ENCODE measurements at regions not wholly inside any gene's neighbourhood (a gene's known extent, or its start where the extent isn't known, plus 50 kb on each side); places are given as distances from the start of the nearest gene placed in this dataset.

GRCh38 chr4:41476310-41476885 lies 61.6 kb upstream of the LIMCH1 start:
- no peak for TF ChIP-seq CTCF (conservative IDR thresholded peaks at IDR 0.05)
- no peak overlapping the region for H4K91ac ChIP-seq (ENCODE audit: insufficient read length, low read depth, low read length)
- no peak overlapping the region for H3K4ac ChIP-seq (ENCODE audit: low read depth, low read length)
- no peak overlapping the region for H2AK5ac ChIP-seq (ENCODE audit: insufficient read length, low read length)
- H2AFZ ChIP-seq (ENCODE audit: low read length) = no peak overlapping the region
- no peak overlapping the region for H2BK15ac ChIP-seq (ENCODE audit: low read depth, low read length)
- H4K5ac ChIP-seq (ENCODE audit: insufficient read length, low read depth, low read length) = no peak overlapping the region
- DNase-seq = no peak
- Mint-ChIP-seq H3K9me3 (no peaks in the 10 kb centered on the region), H3K27me3 (ENCODE audit: low read depth) (peaks cover 2% of the 10 kb centered on the region; the same call in 1 of the 2 replicates), H3K36me3 (ENCODE audit: insufficient read depth in 1 of 3, low read depth in 3 of 3) (no peaks in the 10 kb centered on the region), H3K4me3 (no peak overlapping the region), H3K27ac (no peak overlapping the region; a peak in 2 of 7 replicates), H3K4me1 (peaks cover 16 to 32% of the 10 kb centered on the region in 2 experiments)
- H4K20me1 ChIP-seq (ENCODE audit: control insufficient read depth, insufficient read depth, insufficient read length) = no peaks in the 10 kb centered on the region
- H3K9me3 ChIP-seq (ENCODE audit: control insufficient read depth, low read depth, low read length) = no peaks in the 10 kb centered on the region
- no peak overlapping the region for H3K14ac ChIP-seq (ENCODE audit: insufficient read depth, low read length)
- peaks cover 9% of the 10 kb centered on the region; the same call in 1 of the 2 replicates for H3K4me1 ChIP-seq (ENCODE audit: insufficient read depth, low read length)
- H3K27ac ChIP-seq (ENCODE audit: insufficient read length, low read depth, low read length) = no peak overlapping the region
- H3K18ac ChIP-seq (ENCODE audit: insufficient read length, low read depth, low read length) = no peak overlapping the region
- no peak overlapping the region for H2BK120ac ChIP-seq (ENCODE audit: low read depth, low read length, poor library complexity, severe bottlenecking)
- no peaks in the 10 kb centered on the region for H3K79me2 ChIP-seq (ENCODE audit: insufficient read depth, low read length)
- H2BK12ac ChIP-seq (ENCODE audit: insufficient read length, low read depth, low read length) = peak overlapping the region; percentile 76
- H3K4me2 ChIP-seq (ENCODE audit: insufficient read depth, insufficient read length, low read length) = no peak overlapping the region
- no peak overlapping the region for H3K23ac ChIP-seq (ENCODE audit: insufficient read length, low read depth, low read length)
- no CpG with 5 or more reads among the region's 3 CpGs for WGBS (ENCODE audit: extremely low coverage, insufficient read length, low lambda C conversion rate)
- no peak overlapping the region for H3K56ac ChIP-seq (ENCODE audit: insufficient read length, low read depth, low read length)
- no peaks in the 10 kb centered on the region for H3K27me3 ChIP-seq (ENCODE audit: insufficient read depth, low read length)
- no peak overlapping the region for H3K9ac ChIP-seq (ENCODE audit: extremely low read depth, insufficient read length, low read length)
- H3T11ph ChIP-seq (ENCODE audit: low read length) = no peak overlapping the region
- no peaks in the 10 kb centered on the region for H3K23me2 ChIP-seq (ENCODE audit: insufficient read length, low read depth, low read length, poor library complexity, severe bottlenecking)
- H2BK5ac ChIP-seq (ENCODE audit: insufficient read length, low read length) = no peak overlapping the region
- no peaks in the 10 kb centered on the region for H3K79me1 ChIP-seq (ENCODE audit: insufficient read depth, low read depth, low read length, poor library complexity, severe bottlenecking)
- H2BK20ac ChIP-seq (ENCODE audit: low read depth, low read length, poor library complexity, severe bottlenecking) = no peak overlapping the region
- H4K8ac ChIP-seq (replicated peaks; ENCODE audit: insufficient read length, low read depth, low read length) = no peak overlapping the region
